ENCODE measurements at regions not wholly inside any gene's neighbourhood (a gene's known extent, or its start where the extent isn't known, plus 50 kb on each side); places are given as distances from the start of the nearest gene placed in this dataset.

DNA sequence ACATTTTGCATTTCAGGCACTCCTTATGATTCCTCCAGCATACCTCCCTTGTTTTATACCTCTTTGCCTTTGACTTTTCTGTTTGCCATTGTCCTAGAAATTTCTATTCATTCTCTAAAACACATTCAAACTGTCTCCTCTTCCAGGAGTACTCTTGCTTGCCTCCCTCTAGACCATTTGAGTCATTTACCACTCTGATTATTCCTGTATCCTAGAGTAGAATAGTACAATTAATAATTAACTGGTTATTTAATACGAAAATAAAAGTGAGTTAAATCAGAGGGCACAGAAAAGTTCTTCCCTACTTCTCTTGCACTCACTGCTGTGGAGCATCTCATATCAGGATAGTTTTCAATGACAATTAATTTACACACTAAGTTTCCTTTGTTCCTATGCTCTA lies 290.2 kb upstream of the RORA start:
- TF ChIP-seq MYC (IDR thresholded peaks at IDR 0.05; ENCODE audit: low read depth, low read length): no peak
- no peak for TF ChIP-seq MYC (CRISPR knock-in tag; IDR thresholded peaks at IDR 0.05; ENCODE audit: borderline replicate concordance, low read depth)
- no peak for TF ChIP-seq ZNF133 (CRISPR knock-in tag; IDR thresholded peaks at IDR 0.05)
- no peak for TF ChIP-seq ZNF274 (IDR thresholded peaks at IDR 0.05; ENCODE audit: borderline replicate concordance, low read depth, low read length)

Data from K562 (cell line).